BLaER1 treated with 17β-estradiol and CSF1 and Interleukin-3, amounts not matched to agents 10 nM and 100 nM (cell line): ENCODE measurements at regions not wholly inside any gene's neighbourhood (a gene's known extent, or its start where the extent isn't known, plus 50 kb on each side); places are given as distances from the start of the nearest gene placed in this dataset.
A peak's percentile ranks its signal among the peaks of the same experiment; 100 is the strongest.

Source experiments
- H3K27ac ChIP-seq, 11 experiments: shearing (Covaris generic); formaldehyde crosslinking; 2 replicates each; pipeline ENCODE4 v1.8.1; 2022
- H3K27me3 ChIP-seq, 11 experiments: shearing (Covaris generic); formaldehyde crosslinking; 2 replicates each; pipeline ENCODE4 v1.8.1; 2022
- H3K36me3 ChIP-seq, 11 experiments: shearing (Covaris generic); formaldehyde crosslinking; 2 replicates each; pipeline ENCODE4 v1.8.1; 2022
- H3K4me1 ChIP-seq, 10 experiments: shearing (Covaris generic); formaldehyde crosslinking; 2 replicates each; pipeline ENCODE4 v1.8.1; 2022
- H3K4me2 ChIP-seq, 11 experiments: shearing (Covaris generic); formaldehyde crosslinking; 2 replicates each; pipeline ENCODE4 v1.8.1; 2022
- H3K4me3 ChIP-seq, 10 experiments: shearing (Covaris generic); formaldehyde crosslinking; 2 replicates each; pipeline ENCODE4 v1.8.1; 2022
- H3K9ac ChIP-seq, 11 experiments: shearing (Covaris generic); formaldehyde crosslinking; 2 replicates each; pipeline ENCODE4 v1.8.1; 2022
- H3K9me3 ChIP-seq, 11 experiments: shearing (Covaris generic); formaldehyde crosslinking; replicated peaks in 1 of 11; 2 replicates each; pipeline ENCODE4 v1.8.1; 2022
- H4K20me1 ChIP-seq, 11 experiments: shearing (Covaris generic); formaldehyde crosslinking; 2 replicates each; pipeline ENCODE4 v1.8.1; 2022
- Cebpa-rat ChIP-seq, 11 experiments: shearing (Covaris generic); IDR thresholded peaks; 2 replicates each; pipeline ENCODE4 v1.8.1; 2022

DNA sequence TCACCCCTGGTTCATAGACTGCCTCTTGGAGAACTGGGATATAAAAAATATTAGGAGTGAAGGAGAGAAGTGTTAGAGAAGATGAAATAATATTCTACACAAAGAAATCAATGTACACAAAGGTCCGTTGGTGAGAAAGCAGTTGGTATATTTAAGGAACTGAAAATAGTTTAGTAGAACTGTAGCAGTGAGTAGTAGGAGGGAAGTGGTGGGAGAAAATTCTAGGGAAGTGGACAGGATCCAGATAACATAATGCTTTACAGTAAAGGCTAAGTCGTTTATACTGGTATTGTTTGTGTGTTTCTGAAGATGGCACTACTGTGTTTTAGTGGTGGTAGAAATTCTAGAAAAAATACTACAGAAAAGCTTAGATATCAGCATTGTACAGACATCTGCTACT is 120.8 kb upstream of the CHORDC1 start:
- Histone ChIP-seq H3K27ac (peak overlapping the region in 4 of 11 experiments; percentile 28 to 53 (median 36); a peak in 6 of 22 replicates), H3K4me2 (peak overlapping the region in 5 of 11 experiments; percentile 1 to 71 (median 44); a peak in 8 of 22 replicates), H3K4me3 (no peak overlapping the region), H3K9me3 (no peaks in the 10 kb centered on the region), H3K9ac (no peak overlapping the region; a peak in 1 of 22 replicates), H4K20me1 (no peaks in the 10 kb centered on the region; a peak in 1 of 22 replicates), H3K4me1 (peaks cover 0 to 26% (median 6%) of the 10 kb centered on the region in 10 experiments; a peak in 9 of 20 replicates), H3K36me3 (no peaks in the 10 kb centered on the region), H3K27me3 (no peaks in the 10 kb centered on the region)
- no peak for TF ChIP-seq Cebpa-rat (IDR thresholded peaks at IDR 0.05)

DNA sequence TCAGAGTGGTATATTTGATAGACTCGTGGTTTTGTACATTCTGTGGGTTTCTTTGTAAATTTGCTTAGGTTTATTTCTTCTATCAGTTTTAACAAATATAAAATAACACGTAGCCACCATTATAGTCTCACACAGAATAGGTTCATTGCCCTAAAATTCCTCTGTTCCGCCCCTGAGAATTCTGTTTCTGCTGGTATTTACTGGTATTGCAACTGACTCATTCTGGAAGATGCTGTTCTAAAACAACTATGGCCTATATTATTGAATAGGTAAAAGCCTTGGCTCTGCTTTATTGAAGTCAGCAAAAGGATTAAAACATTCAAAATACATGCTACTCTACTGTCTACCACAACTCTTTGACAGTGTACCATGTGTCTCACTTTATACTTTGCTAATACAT is 119.1 kb upstream of the CHORDC1 start:
- H3K9ac ChIP-seq, result no peak overlapping the region
- H3K36me3 ChIP-seq, result no peaks in the 10 kb centered on the region
- H3K4me2 ChIP-seq, result no peak overlapping the region
- H3K4me3 ChIP-seq, result no peak overlapping the region
- H3K27ac ChIP-seq, result no peak overlapping the region
- H3K27me3 ChIP-seq, result no peaks in the 10 kb centered on the region
- H3K4me1 ChIP-seq, result peaks cover 0 to 24% (median 6%) of the 10 kb centered on the region in 10 experiments; a peak in 9 of 20 replicates
- no peak for TF ChIP-seq Cebpa-rat (IDR thresholded peaks at IDR 0.05)
- no peaks in the 10 kb centered on the region for H3K9me3 ChIP-seq
- H4K20me1 ChIP-seq, result no peaks in the 10 kb centered on the region; a peak in 1 of 22 replicates

- Histone ChIP-seq H3K4me2 (no peak overlapping the region), H3K4me3 (no peak overlapping the region), H3K9me3 (no peaks in the 10 kb centered on the region), H4K20me1 (no peaks in the 10 kb centered on the region), H3K27ac (no peak overlapping the region), H3K9ac (no peak overlapping the region), H3K27me3 (no peaks in the 10 kb centered on the region), H3K36me3 (no peaks in the 10 kb centered on the region), H3K4me1 (no peaks in the 10 kb centered on the region)
- TF ChIP-seq Cebpa-rat (IDR thresholded peaks at IDR 0.05), result no peak
These were observed 109.6 kb upstream of the CHORDC1 start for GRCh38 chr11:90332415-90332814.

- TF ChIP-seq Cebpa-rat (IDR thresholded peaks at IDR 0.05), result no peak
- Histone ChIP-seq H3K27ac (no peak overlapping the region), H4K20me1 (no peaks in the 10 kb centered on the region)
These were observed 107.8 kb upstream of the CHORDC1 start for GRCh38 chr11:90330632-90331031.

DNA sequence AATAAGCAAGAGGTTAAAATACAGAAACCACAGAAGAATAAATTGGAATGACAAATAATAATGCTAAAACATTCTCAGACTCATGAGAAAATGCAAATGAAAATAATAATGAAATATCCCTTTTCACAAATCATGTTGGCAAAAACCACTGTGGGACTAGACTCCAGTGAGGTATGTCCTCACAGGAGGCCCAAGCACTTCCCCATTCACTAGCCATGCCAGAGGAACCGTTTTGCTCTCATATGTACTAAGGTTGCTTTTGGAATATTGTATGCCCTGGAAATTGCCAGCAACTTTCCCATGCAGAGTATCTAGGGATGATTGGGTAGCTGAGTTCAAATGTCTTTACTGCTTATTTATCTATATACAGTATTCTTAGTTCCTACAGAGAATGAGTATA is 106.2 kb upstream of the CHORDC1 start:
- TF ChIP-seq Cebpa-rat (IDR thresholded peaks at IDR 0.05), result no peak
- Histone ChIP-seq H3K4me3 (no peak overlapping the region), H3K4me2 (no peak overlapping the region), H3K9ac (no peak overlapping the region), H3K27me3 (no peaks in the 10 kb centered on the region), H4K20me1 (no peaks in the 10 kb centered on the region), H3K36me3 (no peaks in the 10 kb centered on the region), H3K4me1 (no peaks in the 10 kb centered on the region), H3K27ac (no peak overlapping the region), H3K9me3 (no peaks in the 10 kb centered on the region)

More at GRCh38 chr11:90330632-90331031, 107.8 kb upstream of the CHORDC1 start:
- Histone ChIP-seq H3K4me1 (no peaks in the 10 kb centered on the region), H3K4me3 (no peak overlapping the region), H3K9me3 (no peaks in the 10 kb centered on the region), H3K36me3 (no peaks in the 10 kb centered on the region), H3K9ac (no peak overlapping the region), H3K4me2 (no peak overlapping the region), H3K27me3 (no peaks in the 10 kb centered on the region)

- no peak for TF ChIP-seq Cebpa-rat (IDR thresholded peaks at IDR 0.05)
- H3K36me3 ChIP-seq, result no peaks in the 10 kb centered on the region
- no peak overlapping the region for H3K4me3 ChIP-seq
- no peak overlapping the region for H3K4me2 ChIP-seq
- H3K4me1 ChIP-seq, result no peaks in the 10 kb centered on the region
- no peaks in the 10 kb centered on the region for H3K27me3 ChIP-seq
- H3K9me3 ChIP-seq, result no peaks in the 10 kb centered on the region
- no peaks in the 10 kb centered on the region for H4K20me1 ChIP-seq
- H3K27ac ChIP-seq, result no peak overlapping the region
- H3K9ac ChIP-seq, result no peak overlapping the region
These were observed 103.8 kb upstream of the CHORDC1 start for GRCh38 chr11:90326647-90327046.

DNA sequence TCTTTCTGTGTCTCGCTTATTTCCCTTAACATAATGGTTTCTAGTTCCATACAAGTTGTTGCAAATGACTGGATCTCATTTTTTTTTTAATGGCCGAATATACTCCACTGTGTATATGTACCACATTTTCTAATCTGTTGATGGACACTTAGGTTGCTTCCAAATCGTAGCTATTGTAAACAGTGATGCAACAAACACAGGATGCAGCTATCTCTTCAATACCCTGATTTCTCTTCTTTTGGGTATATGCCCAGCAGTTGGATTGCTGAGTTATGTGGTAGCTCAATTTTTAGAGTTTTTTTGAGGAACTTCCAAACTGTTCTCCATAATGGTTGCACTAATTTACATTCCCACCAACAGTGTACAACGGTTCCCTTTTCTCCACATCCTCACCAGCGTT is 100.4 kb upstream of the CHORDC1 start:
- no peaks in the 10 kb centered on the region for H3K36me3 ChIP-seq
- no peak for TF ChIP-seq Cebpa-rat (IDR thresholded peaks at IDR 0.05)
- H3K4me1 ChIP-seq, result no peaks in the 10 kb centered on the region
- H3K4me2 ChIP-seq, result no peak overlapping the region
- H3K27me3 ChIP-seq, result no peaks in the 10 kb centered on the region
- H3K27ac ChIP-seq, result no peak overlapping the region
- H3K9me3 ChIP-seq, result peaks cover 0 to 12% (median 5%) of the 10 kb centered on the region in 11 experiments; a peak in 8 of 22 replicates
- no peak overlapping the region for H3K9ac ChIP-seq
- no peaks in the 10 kb centered on the region for H4K20me1 ChIP-seq
- no peak overlapping the region for H3K4me3 ChIP-seq

DNA sequence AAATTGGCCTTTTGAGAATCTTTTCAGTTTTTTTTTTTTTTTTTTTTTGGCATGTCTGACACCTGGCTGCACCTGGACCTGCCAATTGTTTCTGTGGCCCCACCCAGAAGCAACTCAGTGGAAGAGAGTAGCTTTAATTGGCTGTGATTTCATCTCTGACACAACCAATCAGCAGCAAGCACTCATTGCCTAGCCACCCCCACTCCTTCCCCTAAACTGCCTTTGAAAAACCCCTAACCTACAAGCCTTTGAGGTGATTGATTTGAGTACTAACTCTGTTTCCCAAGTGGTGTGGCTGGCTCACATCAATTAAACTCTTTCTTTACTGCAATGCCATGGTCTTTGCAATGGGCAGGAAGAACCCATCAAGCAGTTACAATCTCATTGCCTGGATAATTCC is 98.2 kb upstream of the CHORDC1 start:
- H3K36me3 ChIP-seq, result no peaks in the 10 kb centered on the region
- no peaks in the 10 kb centered on the region for H3K4me1 ChIP-seq
- no peak overlapping the region for H3K4me3 ChIP-seq
- H4K20me1 ChIP-seq, result no peaks in the 10 kb centered on the region
- TF ChIP-seq Cebpa-rat (IDR thresholded peaks at IDR 0.05), result no peak
- peaks cover 0 to 12% (median 5%) of the 10 kb centered on the region in 11 experiments; a peak in 8 of 22 replicates for H3K9me3 ChIP-seq
- no peak overlapping the region for H3K9ac ChIP-seq
- no peak overlapping the region for H3K27ac ChIP-seq
- H3K4me2 ChIP-seq, result no peak overlapping the region
- H3K27me3 ChIP-seq, result no peaks in the 10 kb centered on the region

DNA sequence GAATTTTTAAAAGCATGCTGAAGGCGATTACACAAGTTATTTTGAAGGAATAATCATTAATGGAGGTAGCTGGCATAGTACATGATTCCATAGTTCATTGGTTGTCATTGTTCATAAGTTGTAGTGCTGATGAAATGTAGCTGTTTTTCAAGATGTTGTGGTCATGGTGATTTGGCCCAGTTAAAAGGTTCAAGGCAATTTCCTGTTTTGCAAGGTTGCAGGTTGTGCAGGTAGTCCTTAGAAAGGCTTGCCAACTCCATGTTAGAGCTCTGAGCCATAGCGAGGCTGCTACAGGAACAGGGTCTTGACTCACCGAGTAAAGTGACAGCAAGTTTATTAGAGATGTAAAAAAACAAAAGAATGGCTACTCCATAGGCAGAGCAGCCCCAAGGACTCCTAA is 95.8 kb upstream of the CHORDC1 start:
- Histone ChIP-seq H3K9me3 (peaks cover 0 to 12% (median 5%) of the 10 kb centered on the region in 11 experiments; a peak in 8 of 22 replicates), H3K4me1 (no peaks in the 10 kb centered on the region), H3K27me3 (no peaks in the 10 kb centered on the region), H3K4me3 (no peak overlapping the region), H3K36me3 (no peaks in the 10 kb centered on the region), H3K9ac (no peak overlapping the region), H3K27ac (no peak overlapping the region), H4K20me1 (no peaks in the 10 kb centered on the region), H3K4me2 (no peak overlapping the region)
- no peak for TF ChIP-seq Cebpa-rat (IDR thresholded peaks at IDR 0.05)

- Histone ChIP-seq H3K27me3 (no peaks in the 10 kb centered on the region), H3K4me2 (no peak overlapping the region), H3K4me1 (no peaks in the 10 kb centered on the region), H3K4me3 (no peak overlapping the region), H3K9me3 (no peaks in the 10 kb centered on the region), H4K20me1 (no peaks in the 10 kb centered on the region), H3K27ac (no peak overlapping the region), H3K36me3 (no peaks in the 10 kb centered on the region), H3K9ac (no peak overlapping the region)
- no peak for TF ChIP-seq Cebpa-rat (IDR thresholded peaks at IDR 0.05)
These were observed 87.4 kb upstream of the CHORDC1 start for GRCh38 chr11:90310210-90310609.
